ENCODE measurements at regions not wholly inside any gene's neighbourhood (a gene's known extent, or its start where the extent isn't known, plus 50 kb on each side); places are given as distances from the start of the nearest gene placed in this dataset.

DNA sequence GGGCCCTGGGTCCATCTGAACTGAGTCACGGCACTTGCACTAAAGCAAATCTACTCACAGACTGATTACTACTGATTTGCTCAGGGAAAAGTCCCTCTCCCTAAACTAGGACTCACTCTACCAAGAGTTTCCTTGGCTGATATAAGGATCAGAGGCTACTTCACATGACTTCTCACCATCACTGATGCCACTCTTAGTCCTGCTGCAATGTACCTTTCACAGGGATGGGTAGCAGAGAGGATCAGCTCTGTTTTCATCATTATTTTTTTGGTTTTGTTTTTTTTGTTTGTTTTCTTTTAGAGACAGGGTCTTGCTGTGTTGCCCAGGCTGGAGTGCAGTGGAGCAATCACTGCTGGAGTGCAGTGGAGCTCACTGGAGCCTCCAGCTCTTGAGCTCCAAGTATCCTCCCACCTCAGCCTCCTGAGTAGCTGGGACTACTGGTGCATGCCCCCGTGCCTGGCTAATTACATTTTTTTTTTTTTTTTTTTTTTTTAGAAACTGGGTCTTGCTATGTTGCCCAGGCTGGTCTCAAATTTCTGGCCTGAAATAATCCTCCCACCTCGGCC lies 200.6 kb downstream of the JCAD start:
- ATAC-seq: no peak; the same call in 1 of the 2 replicates
- no peaks in the 10 kb centered on the region for H4K20me1 ChIP-seq (ENCODE audit: low read length)
- peak overlapping the region; percentile 12; the same call in 1 of the 2 replicates for H3K9ac ChIP-seq (ENCODE audit: low read length)

DNA sequence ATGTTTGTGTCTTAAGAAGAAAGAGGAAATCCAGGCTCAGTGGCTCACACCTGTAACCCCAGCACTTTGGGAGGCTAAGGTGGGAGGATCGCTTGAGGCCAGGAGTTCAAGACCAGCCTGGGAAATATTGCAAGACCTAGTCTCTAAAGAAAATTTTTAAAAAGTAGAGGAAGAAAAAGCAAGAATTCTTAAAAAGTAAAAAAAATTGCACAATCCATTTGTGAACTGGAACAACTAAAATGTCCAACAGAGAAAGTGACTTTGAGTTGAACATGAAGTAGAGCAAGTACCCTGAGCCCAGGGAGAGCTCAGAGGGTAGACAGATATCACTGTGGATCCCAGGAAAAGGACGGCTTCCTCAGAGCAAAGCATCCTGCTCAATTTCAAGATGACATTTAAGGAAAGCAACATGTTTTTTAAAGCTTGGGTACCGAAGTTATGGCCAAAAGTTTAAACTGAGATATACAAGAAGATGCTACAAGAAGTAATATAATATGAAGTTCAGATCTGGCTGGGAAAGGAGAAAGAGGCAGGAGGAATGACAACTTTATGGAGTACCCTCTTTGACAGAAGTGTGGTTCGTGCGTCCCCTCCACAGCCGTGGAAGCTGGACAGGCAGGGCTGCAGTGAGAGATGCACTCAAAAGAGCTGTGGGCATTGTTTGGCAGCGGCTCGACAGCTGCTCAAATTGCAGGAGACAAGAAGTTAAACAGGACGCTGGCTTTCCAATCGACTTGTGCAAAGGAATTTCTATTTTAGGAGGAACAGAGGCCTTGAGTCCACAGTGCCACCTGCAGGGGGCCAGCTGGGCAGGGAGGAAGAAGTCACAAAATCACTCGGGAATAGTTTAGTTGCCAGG lies 201.3 kb downstream of the JCAD start:
- ChIA-PET POLR2A (ENCODE audit: unreplicated experiment) (no interaction called here), CTCF (no interaction called here)
- Histone ChIP-seq H3K36me3 (ENCODE audit: low read depth, low read length) (no peaks in the 10 kb centered on the region), H4K20me1 (ENCODE audit: low read length) (no peaks in the 10 kb centered on the region), H3K9ac (ENCODE audit: low read length) (0 out of 2 replicates have a peak overlapping the region, but pooled peaks have one; percentile 30), H3K9me3 (ENCODE audit: low read length) (no peaks in the 10 kb centered on the region), H3K9me2 (replicated peaks; ENCODE audit: low read length) (no peaks in the 10 kb centered on the region), H3K4me3 (ENCODE audit: low read length) (peak overlapping the region; percentile 28; the same call in 1 of the 2 replicates), H3K4me1 (ENCODE audit: insufficient read depth, low read length) (peaks cover 41% of the 10 kb centered on the region), H3K79me2 (ENCODE audit: low read length) (no peaks in the 10 kb centered on the region), H3F3A (ENCODE audit: low read length, unreplicated experiment) (no peaks in the 10 kb centered on the region), H3K27ac (ENCODE audit: low read length) (peak overlapping the region; percentile 63), H3K27me3 (ENCODE audit: low read length) (no peaks in the 10 kb centered on the region), H2AFZ (ENCODE audit: low read length) (peak overlapping the region; percentile 76), H3K4me2 (ENCODE audit: low read length) (peak overlapping the region; percentile 74)
- intact Hi-C loops (cut with micrococcal nuclease): loop anchor here (1.0 to 10.0 kb wide), 5 partner anchors 56 to 323 kb away; no protein-coding TSS in a partner anchor
- peak; percentile 57 for ATAC-seq
- DNase-seq: peak; percentile 81
- TF ChIP-seq EZH2phosphoT487 (IDR thresholded peaks at IDR 0.05; ENCODE audit: borderline replicate concordance, low read length) (no peak), EZH2 (IDR thresholded peaks at IDR 0.05; ENCODE audit: low read length, unreplicated experiment) (no peak)
- TF ChIP-seq, protein P1, sequence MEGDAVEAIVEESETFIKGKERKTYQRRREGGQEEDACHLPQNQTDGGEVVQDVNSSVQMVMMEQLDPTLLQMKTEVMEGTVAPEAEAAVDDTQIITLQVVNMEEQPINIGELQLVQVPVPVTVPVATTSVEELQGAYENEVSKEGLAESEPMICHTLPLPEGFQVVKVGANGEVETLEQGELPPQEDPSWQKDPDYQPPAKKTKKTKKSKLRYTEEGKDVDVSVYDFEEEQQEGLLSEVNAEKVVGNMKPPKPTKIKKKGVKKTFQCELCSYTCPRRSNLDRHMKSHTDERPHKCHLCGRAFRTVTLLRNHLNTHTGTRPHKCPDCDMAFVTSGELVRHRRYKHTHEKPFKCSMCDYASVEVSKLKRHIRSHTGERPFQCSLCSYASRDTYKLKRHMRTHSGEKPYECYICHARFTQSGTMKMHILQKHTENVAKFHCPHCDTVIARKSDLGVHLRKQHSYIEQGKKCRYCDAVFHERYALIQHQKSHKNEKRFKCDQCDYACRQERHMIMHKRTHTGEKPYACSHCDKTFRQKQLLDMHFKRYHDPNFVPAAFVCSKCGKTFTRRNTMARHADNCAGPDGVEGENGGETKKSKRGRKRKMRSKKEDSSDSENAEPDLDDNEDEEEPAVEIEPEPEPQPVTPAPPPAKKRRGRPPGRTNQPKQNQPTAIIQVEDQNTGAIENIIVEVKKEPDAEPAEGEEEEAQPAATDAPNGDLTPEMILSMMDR (conservative IDR thresholded peaks at IDR 0.05; ENCODE audit: low read depth, low read length): peak; percentile 82
- no TSS peak for BruUV-seq (replicated peaks)

More for the DNA sequence above, 200.6 kb downstream of the JCAD start:
- no peak overlapping the region for H3K4me3 ChIP-seq (ENCODE audit: low read length)
- intact Hi-C loops (cut with micrococcal nuclease): loop anchor here (1.0 to 10.0 kb wide), 5 partner anchors 56 to 324 kb away; no protein-coding TSS in a partner anchor
- no peaks in the 10 kb centered on the region for H3K79me2 ChIP-seq (ENCODE audit: low read length)
- H3K4me1 ChIP-seq (ENCODE audit: insufficient read depth, low read length): peaks cover 46% of the 10 kb centered on the region
- ChIA-PET CTCF (no interaction called here), POLR2A (ENCODE audit: unreplicated experiment) (interaction anchor here (0.7 kb wide), 1 partner anchor 25 kb away, joined by 6 read pairs; no protein-coding TSS in a partner anchor)
- no peaks in the 10 kb centered on the region for H3K9me3 ChIP-seq (ENCODE audit: low read length)
- no peaks in the 10 kb centered on the region for H3K9me2 ChIP-seq (replicated peaks; ENCODE audit: low read length)
- H3K36me3 ChIP-seq (ENCODE audit: low read depth, low read length): no peaks in the 10 kb centered on the region
- TF ChIP-seq, protein P1 (conservative IDR thresholded peaks at IDR 0.05; ENCODE audit: low read depth, low read length): no peak
- TF ChIP-seq EZH2 (IDR thresholded peaks at IDR 0.05; ENCODE audit: low read length, unreplicated experiment) (no peak), EZH2phosphoT487 (IDR thresholded peaks at IDR 0.05; ENCODE audit: borderline replicate concordance, low read length) (no peak)
- H3K27ac ChIP-seq (ENCODE audit: low read length): peak overlapping the region; percentile 63
- H3K4me2 ChIP-seq (ENCODE audit: low read length): peak overlapping the region; percentile 74
- no peak for DNase-seq
- H3K27me3 ChIP-seq (ENCODE audit: low read length): no peaks in the 10 kb centered on the region
- no peaks in the 10 kb centered on the region for H3F3A ChIP-seq (ENCODE audit: low read length, unreplicated experiment)
- BruUV-seq (replicated peaks): no TSS peak
- no peak overlapping the region for H2AFZ ChIP-seq (ENCODE audit: low read length)
